DMS53 treated with DMSO at 0.1 percent for 48 hours (cell line): ENCODE measurements at regions not wholly inside any gene's neighbourhood (a gene's known extent, or its start where the extent isn't known, plus 50 kb on each side); places are given as distances from the start of the nearest gene placed in this dataset.

ENCODE experiments used
- DNase-seq: peaks from one replicate; lab custom pipeline; 2025; ENCODE audit not compliant: unreplicated experiment; lab: John Stamatoyannopoulos, UW

DNA sequence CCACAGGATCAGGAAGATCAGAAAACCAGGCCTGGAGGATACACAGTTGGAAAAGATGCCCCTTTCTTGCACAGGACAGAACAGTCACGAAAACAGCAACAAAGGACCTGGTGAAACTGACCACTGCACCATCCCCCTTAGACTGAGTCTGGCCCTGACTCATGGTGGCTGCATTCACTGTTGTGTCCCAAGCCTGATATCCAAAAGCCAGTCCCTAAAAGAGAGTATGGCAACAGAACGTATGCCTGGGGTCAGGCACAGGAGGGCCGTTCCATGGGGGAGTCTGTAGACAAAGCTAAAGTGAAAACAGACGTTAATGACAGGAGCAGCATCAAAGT lies 301.1 kb upstream of the NBEA start:
- no peak for DNase-seq

- peak; percentile 9 for DNase-seq
These were observed 294.5 kb upstream of the NBEA start for GRCh38 chr13:34647379-34648150.

DNA sequence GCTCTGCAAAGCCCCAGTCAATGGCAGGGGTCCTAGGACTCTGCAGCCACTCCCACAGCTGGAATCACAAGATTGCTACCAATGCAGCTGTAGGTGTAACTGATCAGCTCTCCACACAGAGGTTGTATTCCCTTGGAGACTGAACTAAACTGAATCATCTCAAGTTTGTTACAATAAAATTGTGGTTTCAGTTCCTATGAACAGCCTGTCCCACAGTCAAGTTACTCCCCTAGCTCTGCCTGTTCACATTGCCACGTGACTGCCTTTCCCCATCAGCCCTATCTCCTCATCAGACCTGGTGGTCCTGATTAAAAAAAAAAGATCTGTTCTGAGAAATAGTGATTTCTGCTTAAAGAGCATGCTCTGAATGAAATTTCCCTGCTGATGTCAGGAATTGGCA lies 287.9 kb upstream of the NBEA start:
- no peak for DNase-seq

- no peak for DNase-seq
These were observed 287.4 kb upstream of the NBEA start for GRCh38 chr13:34654647-34655046.

GRCh38 chr13:34655554-34655953 lies 286.5 kb upstream of the NBEA start:
- DNase-seq, result no peak

GRCh38 chr13:34657716-34658115 lies 284.4 kb upstream of the NBEA start:
- DNase-seq, result no peak

DNA sequence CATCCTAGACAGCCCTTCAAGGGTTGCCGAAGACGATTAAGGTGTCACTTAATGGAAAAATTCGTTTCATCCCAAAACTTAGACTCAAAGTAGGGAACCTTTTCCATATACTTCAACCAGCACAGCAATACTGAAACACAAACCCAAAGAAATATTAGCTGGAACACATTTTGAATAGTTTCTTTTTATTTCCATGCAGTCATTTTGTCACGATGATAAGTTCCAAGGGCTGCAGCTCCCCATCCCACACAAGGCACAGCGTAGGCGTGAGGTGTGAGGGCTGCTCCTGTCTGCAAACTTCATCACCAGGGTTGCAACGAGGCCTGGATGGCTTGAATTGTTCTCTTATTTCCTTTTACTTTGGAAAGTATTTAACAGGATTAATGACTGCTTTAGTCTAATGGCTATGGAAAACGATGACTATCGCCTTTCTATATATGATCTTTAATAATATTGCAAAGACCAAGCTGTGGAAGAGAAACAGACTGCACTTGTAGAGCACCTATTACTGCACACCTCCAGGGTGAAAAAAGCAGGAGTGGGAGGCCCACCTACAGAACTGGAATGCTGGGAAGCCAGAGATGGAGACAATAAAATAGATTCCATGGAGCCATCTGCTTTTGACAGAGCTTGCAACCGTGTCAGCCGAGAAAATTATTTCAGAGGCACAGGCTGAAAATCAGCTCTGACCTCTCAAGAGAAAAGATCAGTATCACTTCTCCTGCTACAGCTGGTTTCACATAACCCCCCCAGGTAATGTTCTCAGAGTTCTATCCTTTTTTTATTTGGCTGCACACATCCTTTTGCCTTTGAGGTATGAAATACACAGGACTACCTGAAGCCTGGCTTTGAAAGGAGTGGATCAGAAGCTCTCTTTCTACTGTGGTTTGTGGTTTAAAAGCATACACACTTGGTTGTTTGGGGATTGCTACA lies 274.5 kb upstream of the NBEA start:
- no peak for DNase-seq

- DNase-seq, result no peak
These were observed 270.9 kb upstream of the NBEA start for GRCh38 chr13:34671137-34671536.

GRCh38 chr13:34672631-34673030 lies 269.4 kb upstream of the NBEA start:
- DNase-seq, result no peak

DNA sequence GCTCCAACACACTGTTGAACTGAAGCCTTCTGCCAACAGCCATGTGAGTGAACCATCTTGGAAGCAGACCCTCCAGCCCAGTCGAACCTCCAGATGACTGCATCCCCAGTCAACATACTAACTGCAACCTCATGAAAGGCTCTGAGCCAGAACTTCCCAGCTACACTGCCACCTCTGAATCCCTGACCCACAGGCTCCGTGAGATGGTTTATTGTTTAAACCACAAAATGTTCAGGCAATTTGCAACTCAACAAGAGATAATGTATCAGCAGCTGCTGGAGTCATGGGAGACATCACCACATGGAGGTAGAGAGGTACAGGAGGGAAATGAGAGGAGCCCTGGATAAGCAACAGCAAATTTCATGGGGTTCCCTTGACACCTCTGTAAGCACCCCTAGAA lies 266.4 kb upstream of the NBEA start:
- DNase-seq, result no peak

- DNase-seq, result no peak
These were observed 263.9 kb upstream of the NBEA start for GRCh38 chr13:34678154-34678553.

- peak; percentile 9 for DNase-seq
These were observed 260.6 kb upstream of the NBEA start for GRCh38 chr13:34681405-34681955.

DNA sequence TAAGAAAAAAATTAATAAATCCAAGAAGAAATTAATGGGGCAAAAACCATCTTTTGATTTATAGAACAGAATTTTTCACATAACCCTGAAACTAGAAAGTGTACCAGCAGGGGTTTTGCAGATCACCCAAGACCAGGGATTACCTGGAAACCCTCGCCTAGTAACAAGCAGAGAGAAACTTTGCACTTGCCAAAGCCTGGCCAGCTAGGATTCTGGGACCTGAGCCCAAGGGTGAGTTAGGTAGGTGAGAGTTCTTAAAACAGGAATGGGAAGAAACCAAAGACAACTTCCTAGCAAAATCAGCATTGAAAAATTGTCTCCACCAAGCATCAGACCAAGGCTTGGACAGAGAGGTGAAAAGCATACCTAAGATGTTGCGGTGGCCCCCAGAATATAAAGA lies 247.0 kb upstream of the NBEA start:
- no peak for DNase-seq

- DNase-seq, result no peak
These were observed 245.8 kb upstream of the NBEA start for GRCh38 chr13:34696296-34696695.

DNA sequence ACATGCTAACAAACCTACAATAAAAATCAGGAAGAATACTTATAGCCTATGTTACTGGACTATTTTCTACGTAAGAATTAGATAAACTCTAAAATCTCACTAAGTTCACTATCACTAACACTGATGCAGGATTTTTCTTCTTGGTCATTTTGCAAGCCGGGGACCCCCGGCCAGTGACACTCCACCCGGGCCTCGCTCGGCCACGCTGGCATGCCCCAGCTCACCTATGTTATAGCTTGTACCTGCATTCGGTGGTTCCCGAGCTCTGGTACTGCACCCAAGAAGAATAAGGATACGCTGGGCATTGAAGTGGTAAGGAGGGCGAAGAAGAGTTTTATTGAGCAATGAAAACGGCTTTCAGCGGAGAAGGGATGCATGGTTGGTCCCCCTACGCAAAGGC lies 245.3 kb upstream of the NBEA start:
- DNase-seq, result no peak

GRCh38 chr13:34698945-34699344 lies 243.1 kb upstream of the NBEA start:
- DNase-seq, result no peak

- DNase-seq, result no peak
These were observed 241.9 kb upstream of the NBEA start for GRCh38 chr13:34700155-34700554.

- no peak for DNase-seq
These were observed 240.2 kb upstream of the NBEA start for GRCh38 chr13:34701919-34702318.

- DNase-seq, result no peak
These were observed 233.3 kb upstream of the NBEA start for GRCh38 chr13:34708566-34709313.

GRCh38 chr13:34719060-34719875 lies 222.8 kb upstream of the NBEA start:
- DNase-seq, result no peak
